Nucleus accumbens (tissue), 56 donors: ENCODE measurements at regions not wholly inside any gene's neighbourhood (a gene's known extent, or its start where the extent isn't known, plus 50 kb on each side); places are given as distances from the start of the nearest gene placed in this dataset.

Experiments
- DNase-seq, 56 donors: peaks; one replicate each; lab custom pipeline; 2025; lab: John Stamatoyannopoulos, UW

- no peak for DNase-seq
Measured at GRCh38 chr10:4691776-4692175, 134.2 kb upstream of the AKR1E2 start.

- DNase-seq = no peak
Measured at GRCh38 chr10:4691301-4691700, 134.7 kb upstream of the AKR1E2 start.

- DNase-seq = peak in 1 of 56 donors; percentile 2
Measured at GRCh38 chr10:4688601-4689000, 137.4 kb upstream of the AKR1E2 start.

GRCh38 chr10:4688168-4688567 is 137.8 kb upstream of the AKR1E2 start:
- no peak for DNase-seq

GRCh38 chr10:4687397-4687796 is 138.6 kb upstream of the AKR1E2 start:
- no peak for DNase-seq

GRCh38 chr10:4686644-4686996 is 139.4 kb upstream of the AKR1E2 start:
- no peak for DNase-seq

- no peak for DNase-seq
Measured at GRCh38 chr10:4685904-4686643, 139.9 kb upstream of the AKR1E2 start.

- DNase-seq = no peak
Measured at GRCh38 chr10:4685491-4685890, 140.5 kb upstream of the AKR1E2 start.

- no peak for DNase-seq
Measured at GRCh38 chr10:4684434-4684833, 141.6 kb upstream of the AKR1E2 start.

GRCh38 chr10:4683838-4684237 is 142.2 kb upstream of the AKR1E2 start:
- DNase-seq = no peak

GRCh38 chr10:4683137-4683536 is 142.9 kb upstream of the AKR1E2 start:
- no peak for DNase-seq

GRCh38 chr10:4678951-4679671 is 146.9 kb upstream of the AKR1E2 start:
- DNase-seq = no peak

GRCh38 chr10:4678023-4678950 is 147.7 kb upstream of the AKR1E2 start:
- no peak for DNase-seq

- DNase-seq = no peak
Measured at GRCh38 chr10:4677296-4678021, 148.5 kb upstream of the AKR1E2 start.

GRCh38 chr10:4676566-4676965 is 149.4 kb upstream of the AKR1E2 start:
- DNase-seq = no peak

GRCh38 chr10:4675808-4676207 is 150.2 kb upstream of the AKR1E2 start:
- no peak for DNase-seq

GRCh38 chr10:4673279-4674040 is 152.5 kb upstream of the AKR1E2 start:
- DNase-seq = no peak

- DNase-seq = no peak
Measured at GRCh38 chr10:4672201-4672600, 153.8 kb upstream of the AKR1E2 start.

- DNase-seq = no peak
Measured at GRCh38 chr10:4671451-4672145, 154.4 kb upstream of the AKR1E2 start.
